Thoracic aorta (tissue), 2 donors: ENCODE measurements at regions not wholly inside any gene's neighbourhood (a gene's known extent, or its start where the extent isn't known, plus 50 kb on each side); places are given as distances from the start of the nearest gene placed in this dataset.

Source experiments
- ATAC-seq: fragments of 150-250 bp; one replicate; pipeline ENCODE4 v1.8.0; 2017; ENCODE audit warnings: low read depth; ENCODE audit not compliant: insufficient number of reproducible peaks, low FRiP score
- DNase-seq: peaks from one replicate; pipeline ENCODE4 v3.0.0-alpha.2; 2020; ENCODE audit warnings: low spot score
- H3K27ac ChIP-seq, 2 donors: fragments of 200-600 bp; sonication (generic); 1 replicate in 1 of 2; 2 replicates in 1 of 2; pipeline ENCODE4 v1.5.1; 2016; ENCODE audit warnings: mild to moderate bottlenecking in 2 of 2, moderate library complexity in 2 of 2
- H3K27me3 ChIP-seq: fragments of 200-600 bp; sonication (generic); replicated peaks from 2 replicates; pipeline ENCODE4 v1.6.0; 2016; ENCODE audit warnings: mild to moderate bottlenecking; ENCODE audit not compliant: insufficient read depth
- H3K36me3 ChIP-seq: fragments of 200-600 bp; sonication (generic); one replicate; pipeline ENCODE4 v1.5.1; 2016
- H3K4me1 ChIP-seq, 2 donors: fragments of 200-600 bp; sonication (generic); 1 replicate in 1 of 2; 2 replicates in 1 of 2; pipeline versions ENCODE4 v1.5.1 to v1.6.0; 2016; ENCODE audit warnings: low read depth in 2 of 2, mild to moderate bottlenecking in 1 of 2; ENCODE audit not compliant: control insufficient read depth in 1 of 2
- H3K4me3 ChIP-seq: fragments of 200-600 bp; sonication (generic); 2 replicates; pipeline ENCODE4 v1.5.1; 2016; ENCODE audit warnings: mild to moderate bottlenecking
- H3K9me3 ChIP-seq: fragments of 200-600 bp; sonication (generic); 2 replicates; pipeline ENCODE4 v1.5.1; 2016
- CTCF ChIP-seq: fragments of 200-600 bp; sonication (generic); IDR thresholded peaks from one replicate; pipeline ENCODE4 v1.5.1; 2019; ENCODE audit warnings: antibody characterized with exemption

- no peak for DNase-seq
- no peak overlapping the region for H3K4me3 ChIP-seq
- H3K27me3 ChIP-seq = no peaks in the 10 kb centered on the region
- H3K9me3 ChIP-seq = no peaks in the 10 kb centered on the region
- ATAC-seq = no peak
- no peaks in the 10 kb centered on the region for H3K4me1 ChIP-seq
- no peak for TF ChIP-seq CTCF
- H3K27ac ChIP-seq = no peak overlapping the region
- H3K36me3 ChIP-seq = no peaks in the 10 kb centered on the region
Observed at GRCh38 chr6:23478312-23478711, 647.7 kb upstream of the NRSN1 start.

- Histone ChIP-seq H3K27me3 (no peaks in the 10 kb centered on the region), H3K4me1 (no peaks in the 10 kb centered on the region), H3K9me3 (no peaks in the 10 kb centered on the region), H3K27ac (no peak overlapping the region), H3K4me3 (no peak overlapping the region), H3K36me3 (no peaks in the 10 kb centered on the region)
- ATAC-seq (no peak), DNase-seq (no peak)
- TF ChIP-seq CTCF = no peak
Observed at GRCh38 chr6:23483896-23484295, 642.1 kb upstream of the NRSN1 start.

GRCh38 chr6:23494367-23494766 is 631.6 kb upstream of the NRSN1 start:
- Histone ChIP-seq H3K4me1 (no peaks in the 10 kb centered on the region), H3K36me3 (no peaks in the 10 kb centered on the region), H3K4me3 (no peak overlapping the region), H3K9me3 (no peaks in the 10 kb centered on the region), H3K27me3 (no peaks in the 10 kb centered on the region), H3K27ac (no peak overlapping the region)
- TF ChIP-seq CTCF = no peak
- no peak for DNase-seq
- ATAC-seq = no peak

GRCh38 chr6:23498013-23498412 is 628.0 kb upstream of the NRSN1 start:
- Histone ChIP-seq H3K9me3 (no peaks in the 10 kb centered on the region), H3K36me3 (no peaks in the 10 kb centered on the region), H3K27ac (no peak overlapping the region), H3K4me3 (no peak overlapping the region), H3K27me3 (no peaks in the 10 kb centered on the region), H3K4me1 (no peaks in the 10 kb centered on the region)
- ATAC-seq = no peak
- DNase-seq = no peak
- TF ChIP-seq CTCF = no peak

GRCh38 chr6:23499549-23499948 is 626.5 kb upstream of the NRSN1 start:
- no peaks in the 10 kb centered on the region for H3K9me3 ChIP-seq
- no peaks in the 10 kb centered on the region for H3K4me1 ChIP-seq
- no peaks in the 10 kb centered on the region for H3K36me3 ChIP-seq
- H3K27me3 ChIP-seq = no peaks in the 10 kb centered on the region
- H3K27ac ChIP-seq = no peak overlapping the region
- DNase-seq (no peak), ATAC-seq (no peak)
- TF ChIP-seq CTCF = no peak
- no peak overlapping the region for H3K4me3 ChIP-seq
